ENCODE measurements at regions not wholly inside any gene's neighbourhood (a gene's known extent, or its start where the extent isn't known, plus 50 kb on each side); places are given as distances from the start of the nearest gene placed in this dataset.

DNA sequence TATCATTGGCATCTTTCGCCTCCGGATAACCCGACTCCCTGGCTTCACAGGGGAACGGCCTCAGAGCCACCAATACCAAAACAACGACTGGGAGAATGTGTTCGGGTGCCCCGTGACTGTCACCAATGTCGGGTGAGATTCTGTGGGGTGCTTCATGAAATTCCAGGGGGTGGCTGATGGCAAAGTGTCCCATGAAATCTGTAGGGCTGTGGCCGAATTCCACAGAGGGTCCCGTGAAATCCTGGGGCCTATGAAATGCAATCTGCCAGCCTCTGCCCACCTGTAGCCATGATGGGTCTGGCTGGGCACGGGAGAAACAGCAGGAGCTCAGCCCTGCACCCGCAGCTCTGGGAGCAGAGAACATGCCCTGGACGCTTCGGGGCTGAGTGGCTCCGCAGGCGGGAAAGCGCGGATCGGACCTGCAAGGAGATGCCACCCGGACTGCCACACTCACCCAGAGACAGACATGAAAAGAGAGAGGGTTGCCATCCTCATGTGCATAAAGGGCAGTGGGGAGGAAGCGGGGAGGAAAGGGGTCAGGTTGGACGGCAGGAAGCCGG lies 192.4 kb downstream of the OLFM1 start:
- ATAC-seq (no peak), DNase-seq (no peak)
- Histone ChIP-seq H3K9me3 (no peaks in the 10 kb centered on the region), H3K4me3 (no peak overlapping the region), H3K27me3 (no peaks in the 10 kb centered on the region), H3K4me1 (peaks cover 0 to 3% (median 0%) of the 10 kb centered on the region in 4 donors), H3K27ac (no peak overlapping the region), H3K36me3 (no peaks in the 10 kb centered on the region)
- WGBS (ENCODE audit: insufficient coverage, low coverage, low lambda C conversion rate, missing lambda C conversion rate), result 82% methylated on average over 12 of the region's 23 CpGs
- TF ChIP-seq, protein P1, sequence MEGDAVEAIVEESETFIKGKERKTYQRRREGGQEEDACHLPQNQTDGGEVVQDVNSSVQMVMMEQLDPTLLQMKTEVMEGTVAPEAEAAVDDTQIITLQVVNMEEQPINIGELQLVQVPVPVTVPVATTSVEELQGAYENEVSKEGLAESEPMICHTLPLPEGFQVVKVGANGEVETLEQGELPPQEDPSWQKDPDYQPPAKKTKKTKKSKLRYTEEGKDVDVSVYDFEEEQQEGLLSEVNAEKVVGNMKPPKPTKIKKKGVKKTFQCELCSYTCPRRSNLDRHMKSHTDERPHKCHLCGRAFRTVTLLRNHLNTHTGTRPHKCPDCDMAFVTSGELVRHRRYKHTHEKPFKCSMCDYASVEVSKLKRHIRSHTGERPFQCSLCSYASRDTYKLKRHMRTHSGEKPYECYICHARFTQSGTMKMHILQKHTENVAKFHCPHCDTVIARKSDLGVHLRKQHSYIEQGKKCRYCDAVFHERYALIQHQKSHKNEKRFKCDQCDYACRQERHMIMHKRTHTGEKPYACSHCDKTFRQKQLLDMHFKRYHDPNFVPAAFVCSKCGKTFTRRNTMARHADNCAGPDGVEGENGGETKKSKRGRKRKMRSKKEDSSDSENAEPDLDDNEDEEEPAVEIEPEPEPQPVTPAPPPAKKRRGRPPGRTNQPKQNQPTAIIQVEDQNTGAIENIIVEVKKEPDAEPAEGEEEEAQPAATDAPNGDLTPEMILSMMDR (IDR thresholded peaks at IDR 0.05), result no peak
- no peak for TF ChIP-seq POLR2A (IDR thresholded peaks at IDR 0.05)
- intact Hi-C loops (cut with DNase I), result no loop called here

DNA sequence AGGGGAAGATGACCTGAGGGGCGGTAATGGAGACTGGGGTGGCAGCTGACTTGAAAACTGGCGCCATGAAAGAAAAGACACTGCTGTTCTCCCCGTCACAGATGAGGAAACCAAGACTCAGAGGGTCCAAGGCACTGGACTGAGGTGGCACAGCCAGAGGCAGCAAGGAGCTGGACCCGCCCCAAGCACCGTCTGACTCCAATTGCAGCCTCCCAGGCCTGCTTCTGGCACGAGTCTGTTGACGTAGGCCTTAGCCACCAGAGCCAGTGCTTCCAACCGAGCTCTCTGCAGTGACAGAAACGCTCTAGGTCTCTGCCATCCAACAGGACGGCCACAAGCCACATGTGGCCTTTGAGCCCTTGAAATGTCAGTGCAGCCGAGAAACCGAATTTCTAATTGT lies 193.2 kb downstream of the OLFM1 start:
- WGBS (ENCODE audit: insufficient coverage, low coverage, low lambda C conversion rate, missing lambda C conversion rate), result 60% methylated on average over 1 of the region's 12 CpGs
- intact Hi-C loops (cut with DNase I), result no loop called here

DNA sequence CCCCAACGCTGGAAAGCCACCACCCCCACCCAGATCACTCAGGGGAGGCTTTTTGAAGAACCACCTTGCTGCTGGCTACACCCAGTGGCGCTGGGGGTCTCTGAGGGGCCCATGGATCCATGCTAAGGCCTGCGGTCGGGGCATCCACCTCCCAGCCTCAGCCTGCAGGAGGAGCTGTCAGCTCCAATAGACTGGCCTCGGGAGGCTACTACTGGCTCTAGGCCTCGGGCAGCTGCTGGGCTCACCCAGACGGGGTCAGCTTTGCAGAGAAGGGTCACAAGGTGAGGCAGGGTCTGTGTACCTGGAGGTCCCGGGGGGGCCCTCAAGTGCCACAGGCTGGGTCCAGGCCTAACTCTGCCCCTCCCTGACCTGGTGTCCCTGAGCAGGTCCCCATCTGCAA lies 193.7 kb downstream of the OLFM1 start:
- Histone ChIP-seq H3K27ac (no peak overlapping the region), H3K27me3 (no peaks in the 10 kb centered on the region), H3K4me3 (no peak overlapping the region), H3K4me1 (peaks cover 0 to 3% (median 0%) of the 10 kb centered on the region in 4 donors), H3K9me3 (no peaks in the 10 kb centered on the region), H3K36me3 (no peaks in the 10 kb centered on the region)
- 40% methylated on average over 1 of the region's 8 CpGs for WGBS (ENCODE audit: insufficient coverage, low coverage, low lambda C conversion rate, missing lambda C conversion rate)
- TF ChIP-seq POLR2A (IDR thresholded peaks at IDR 0.05), result no peak
- TF ChIP-seq, protein P1 (IDR thresholded peaks at IDR 0.05), result no peak
- ATAC-seq (peak in 1 of 4 donors; percentile 11), DNase-seq (no peak)
- intact Hi-C loops (cut with DNase I), result no loop called here

More for the DNA sequence above, 193.2 kb downstream of the OLFM1 start:
- ATAC-seq (no peak), DNase-seq (no peak)
- H3K4me1 ChIP-seq, result peaks cover 0 to 3% (median 0%) of the 10 kb centered on the region in 4 donors
- TF ChIP-seq, protein P1 (IDR thresholded peaks at IDR 0.05), result no peak
- no peak for TF ChIP-seq POLR2A (IDR thresholded peaks at IDR 0.05)
- no peaks in the 10 kb centered on the region for H3K9me3 ChIP-seq
- no peaks in the 10 kb centered on the region for H3K36me3 ChIP-seq
- no peak overlapping the region for H3K4me3 ChIP-seq
- no peak overlapping the region for H3K27ac ChIP-seq
- H3K27me3 ChIP-seq, result no peaks in the 10 kb centered on the region

DNA sequence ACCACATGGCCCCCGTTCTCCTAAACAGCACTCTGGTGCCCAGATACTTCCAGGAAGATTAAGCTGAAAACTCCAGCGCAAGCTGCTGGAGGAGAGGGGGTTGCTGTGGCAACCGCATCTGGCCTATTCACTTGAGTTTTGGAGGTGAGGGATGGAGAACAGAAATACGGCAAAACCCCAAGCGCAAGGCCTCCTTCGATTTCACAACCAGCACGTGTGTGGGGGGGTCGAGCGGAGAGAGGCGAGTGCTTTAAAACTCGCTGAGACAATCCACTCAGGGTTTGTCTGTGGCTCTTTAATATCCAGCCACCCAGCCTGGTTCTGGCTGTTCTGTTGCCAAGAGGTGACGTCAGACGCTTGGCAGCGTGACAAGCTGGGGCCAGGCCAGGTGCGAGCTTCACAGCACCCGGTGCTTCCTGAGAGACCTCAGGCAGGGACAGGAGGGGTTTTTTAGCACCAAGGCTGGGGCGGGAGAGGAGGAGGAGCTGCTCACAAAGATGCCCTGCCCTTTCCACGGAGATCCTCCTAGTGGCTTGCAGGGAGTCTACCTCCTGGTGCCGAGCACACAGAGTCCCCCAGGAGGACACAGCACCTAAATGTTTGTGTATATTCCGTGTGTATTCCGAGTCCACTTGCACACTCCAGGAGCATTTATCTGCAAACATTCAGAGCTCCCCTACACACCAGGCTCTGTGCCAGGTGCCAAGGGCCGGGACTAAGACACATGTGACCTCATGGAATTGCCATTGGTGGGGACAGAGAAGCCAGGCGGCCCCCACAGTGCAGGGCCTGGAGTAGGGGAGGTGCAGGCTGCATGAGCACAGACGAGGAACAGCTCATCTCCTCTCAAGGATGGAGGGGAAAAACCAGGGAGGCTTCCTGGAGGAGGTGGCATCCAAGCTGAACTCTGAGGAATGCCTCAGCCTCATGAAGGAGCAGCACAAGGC lies 194.6 kb downstream of the OLFM1 start:
- H3K4me1 ChIP-seq, result peaks cover 0 to 3% (median 0%) of the 10 kb centered on the region in 4 donors
- intact Hi-C loops (cut with DNase I), result no loop called here
- H3K9me3 ChIP-seq, result no peaks in the 10 kb centered on the region
- no peak overlapping the region for H3K27ac ChIP-seq
- peak; percentile 70 to 83 (median 81) for DNase-seq
- 25% methylated on average over 10 of the region's 24 CpGs for WGBS (ENCODE audit: insufficient coverage, low coverage, low lambda C conversion rate, missing lambda C conversion rate)
- no peak for TF ChIP-seq POLR2A (IDR thresholded peaks at IDR 0.05)
- TF ChIP-seq, protein P1 (IDR thresholded peaks at IDR 0.05), result no peak
- no peaks in the 10 kb centered on the region for H3K27me3 ChIP-seq
- no peak overlapping the region for H3K4me3 ChIP-seq
- ATAC-seq, result peak; percentile 75 to 92 (median 85)
- no peaks in the 10 kb centered on the region for H3K36me3 ChIP-seq

Data from right lobe of liver (tissue), 6 donors.